Cardiac fibroblast (primary cell): ENCODE measurements at regions not wholly inside any gene's neighbourhood (a gene's known extent, or its start where the extent isn't known, plus 50 kb on each side); places are given as distances from the start of the nearest gene placed in this dataset.

Source experiments
- DNase-seq, 2 donors: peaks; one replicate each; pipeline versions ENCODE4 v3.0.0 to v3.0.0-alpha.2; 2010; ENCODE audit warnings: low read depth in 2 of 2
- H3K4me3 ChIP-seq, 2 donors: replicated peaks in 1 of 2; 1 replicate in 1 of 2; 2 replicates in 1 of 2; pipeline ENCODE4 v1.5.1; 2011; ENCODE audit warnings: low read depth in 2 of 2, low read length in 2 of 2, mild to moderate bottlenecking in 2 of 2, moderate library complexity in 1 of 2
- CTCF ChIP-seq: IDR thresholded peaks from one replicate; pipeline ENCODE4 v1.5.1; 2011; ENCODE audit warnings: low read depth, mild to moderate bottlenecking, low read length, inconsistent platforms

- DNase-seq, result no peak
- no peak for TF ChIP-seq CTCF
- no peak overlapping the region for H3K4me3 ChIP-seq
Measured at GRCh38 chr3:4222574-4223175, 80.5 kb upstream of the SETMAR start.

DNA sequence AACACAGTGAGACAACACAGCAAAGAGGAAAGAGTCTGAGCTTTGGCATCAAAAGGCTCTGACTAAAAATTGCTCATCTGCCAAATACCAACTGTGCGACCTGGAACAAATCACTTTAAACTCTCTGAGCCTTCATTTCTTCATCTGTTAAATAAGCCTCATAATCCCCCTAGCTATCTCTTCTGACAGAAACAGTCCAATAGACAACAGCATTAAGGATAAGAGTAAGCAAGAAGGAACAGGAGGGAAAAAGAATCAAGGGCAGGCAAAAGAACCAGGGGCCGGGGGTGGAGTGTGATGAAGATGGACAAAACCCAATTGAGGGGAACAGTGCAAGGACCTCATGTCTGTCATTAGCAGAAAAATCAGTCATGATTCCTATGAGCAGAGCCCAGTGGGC, 79.4 kb upstream of the SETMAR start:
- no peak for TF ChIP-seq CTCF
- DNase-seq, result no peak
- no peak overlapping the region for H3K4me3 ChIP-seq

DNA sequence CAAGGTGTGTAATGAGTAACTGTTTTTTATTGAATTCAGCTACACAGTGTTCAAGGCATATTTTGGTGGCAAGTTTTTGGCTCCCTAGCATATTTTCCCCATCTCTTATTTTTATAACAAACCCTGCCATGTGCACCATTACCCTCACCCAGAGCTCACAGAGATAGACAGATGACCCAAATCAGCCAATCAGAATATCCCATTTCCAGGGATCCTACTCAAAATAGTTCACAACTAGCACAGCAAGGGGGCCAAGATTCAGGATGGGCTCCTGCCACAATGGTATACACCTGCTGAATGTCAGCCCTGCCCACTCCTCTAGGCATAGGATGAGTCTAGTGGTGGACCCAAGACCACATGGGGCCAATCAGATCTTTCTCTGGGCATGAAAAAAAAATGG, 78.8 kb upstream of the SETMAR start:
- no peak for TF ChIP-seq CTCF
- DNase-seq, result no peak
- no peak overlapping the region for H3K4me3 ChIP-seq

DNA sequence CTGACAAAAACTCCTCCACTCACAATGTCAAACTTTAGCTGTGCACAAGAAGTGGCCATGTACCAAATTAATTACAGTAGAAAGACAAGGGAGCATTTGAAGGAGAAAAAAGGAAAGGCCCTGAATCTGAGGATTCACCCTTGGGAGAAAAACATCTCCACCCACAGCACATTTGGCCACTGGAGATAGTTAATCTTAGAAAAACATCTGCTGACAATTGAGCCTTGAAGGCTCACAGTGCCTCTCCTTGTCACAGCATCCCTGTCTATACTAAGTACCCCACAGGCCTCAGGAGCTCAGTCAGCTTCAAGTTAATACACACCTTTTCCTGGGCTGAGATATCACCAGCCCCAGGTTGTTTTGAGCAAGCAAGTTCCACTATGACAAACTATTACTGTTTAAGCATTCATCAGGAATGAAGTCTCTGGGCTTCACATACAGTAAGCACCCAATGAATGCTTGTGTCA, 78.1 kb upstream of the SETMAR start:
- no peak overlapping the region for H3K4me3 ChIP-seq
- no peak for TF ChIP-seq CTCF
- no peak for DNase-seq

DNA sequence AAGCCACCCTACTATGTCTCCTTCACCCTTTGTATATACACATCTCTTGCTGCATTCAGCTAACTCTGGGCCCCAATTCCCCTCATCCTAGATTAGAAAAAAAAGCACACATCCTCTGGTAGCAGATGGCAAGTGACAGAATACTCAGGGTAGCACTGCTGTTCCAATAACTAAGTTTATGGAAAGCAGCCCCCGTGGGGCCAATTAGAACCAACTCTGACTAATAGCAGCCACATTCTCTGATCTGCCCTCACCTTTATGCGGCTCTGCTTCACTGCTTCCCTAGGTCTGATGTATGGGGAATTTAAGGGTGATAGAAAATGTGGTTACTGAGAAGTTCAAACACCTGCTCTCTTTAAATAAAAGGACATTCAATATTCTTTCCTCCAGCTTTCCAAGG, 74.9 kb upstream of the SETMAR start:
- DNase-seq, result no peak
- no peak for TF ChIP-seq CTCF
- H3K4me3 ChIP-seq, result no peak overlapping the region

DNA sequence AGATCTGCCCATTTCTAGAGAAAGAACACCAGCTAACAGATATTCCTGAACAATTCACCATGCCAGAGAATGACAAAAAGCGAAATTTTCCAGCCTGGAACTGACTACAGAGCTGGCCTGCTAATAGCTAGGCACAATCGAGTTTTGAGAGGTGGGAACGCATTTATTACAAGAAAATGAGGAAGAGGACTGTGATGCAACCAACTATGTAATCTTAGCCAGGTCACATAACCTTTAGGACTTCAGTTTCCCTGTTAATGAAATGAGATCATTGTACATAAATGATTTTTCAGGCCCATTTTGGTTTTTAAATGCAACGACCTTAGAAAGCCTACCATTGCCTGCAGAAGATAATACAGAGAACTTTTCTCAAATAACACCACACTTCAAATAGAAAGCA, 72.1 kb upstream of the SETMAR start:
- no peak for TF ChIP-seq CTCF
- no peak overlapping the region for H3K4me3 ChIP-seq
- DNase-seq, result no peak

GRCh38 chr3:4232798-4233197, 70.4 kb upstream of the SETMAR start:
- no peak overlapping the region for H3K4me3 ChIP-seq
- DNase-seq, result no peak
- no peak for TF ChIP-seq CTCF
